ENCODE measurements at regions not wholly inside any gene's neighbourhood (a gene's known extent, or its start where the extent isn't known, plus 50 kb on each side); places are given as distances from the start of the nearest gene placed in this dataset.

DNA sequence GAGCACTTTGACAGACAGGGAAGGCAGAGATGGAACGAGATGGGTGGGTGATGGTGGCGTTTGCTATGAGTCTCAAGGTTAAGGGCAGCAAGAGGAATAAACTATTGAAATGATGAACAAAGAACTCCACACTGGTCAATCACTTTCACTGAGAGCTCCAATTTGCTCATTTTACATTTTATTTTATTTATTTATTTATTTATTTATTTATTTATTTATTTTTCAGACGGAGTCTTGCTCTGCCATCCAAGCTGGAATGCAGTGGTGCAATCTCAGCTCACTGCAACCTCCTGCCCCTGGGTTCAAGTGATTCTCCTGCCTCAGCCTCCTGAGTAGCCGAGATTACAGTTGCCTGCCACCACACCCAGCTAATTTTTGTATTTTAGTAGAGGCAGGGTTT lies 669.1 kb downstream of the HS3ST4 start:
- TF ChIP-seq ZNF274 (IDR thresholded peaks at IDR 0.05; ENCODE audit: low read depth, low read length) (no peak), YY1 (IDR thresholded peaks at IDR 0.05; ENCODE audit: insufficient read depth, insufficient read length) (no peak), SUZ12 (IDR thresholded peaks at IDR 0.05; ENCODE audit: extremely low read depth, insufficient read depth, insufficient read length) (no peak)
- peaks cover 3% of the 10 kb centered on the region for H3K4me1 ChIP-seq (ENCODE audit: insufficient read depth, insufficient read length)
- no peak overlapping the region for H3K9ac ChIP-seq (ENCODE audit: insufficient read length, low read depth)

DNA sequence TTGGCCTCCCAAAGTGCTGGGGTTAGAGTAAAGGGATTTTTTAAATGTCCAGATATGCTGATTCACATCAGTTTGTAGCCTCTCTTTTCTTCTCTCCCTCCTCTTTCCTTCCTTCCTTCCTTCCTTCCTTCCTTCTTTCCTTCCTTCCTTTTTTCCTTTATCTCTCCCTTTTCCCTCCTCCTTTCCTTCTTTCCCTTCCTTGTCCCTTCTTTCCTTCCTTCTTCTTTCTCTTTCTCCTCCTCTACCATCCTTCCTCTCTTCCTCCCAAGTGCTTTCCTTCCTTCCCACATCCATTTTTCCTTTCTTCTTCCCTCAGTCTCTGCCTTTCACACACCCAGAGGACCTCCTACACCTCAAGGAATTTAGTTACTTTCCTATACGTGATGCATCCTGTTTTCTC lies 671.8 kb downstream of the HS3ST4 start:
- H3K27me3 ChIP-seq (ENCODE audit: insufficient read depth, insufficient read length) = no peaks in the 10 kb centered on the region
- H3K36me3 ChIP-seq (ENCODE audit: insufficient read depth, insufficient read length, low read length) = no peaks in the 10 kb centered on the region
- no peaks in the 10 kb centered on the region for H3K9me3 ChIP-seq (ENCODE audit: insufficient read depth, low read length)
- H3K9ac ChIP-seq (ENCODE audit: insufficient read length, low read depth) = no peak overlapping the region
- H3K4me1 ChIP-seq (ENCODE audit: insufficient read depth, insufficient read length) = peaks cover 3% of the 10 kb centered on the region
- H3K4me3 ChIP-seq (ENCODE audit: insufficient read length, low read depth) = no peak overlapping the region
- no peak for TF ChIP-seq SUZ12 (IDR thresholded peaks at IDR 0.05; ENCODE audit: extremely low read depth, insufficient read depth, insufficient read length)
- no peak for TF ChIP-seq YY1 (IDR thresholded peaks at IDR 0.05; ENCODE audit: insufficient read depth, insufficient read length)
- TF ChIP-seq ZNF274 (IDR thresholded peaks at IDR 0.05; ENCODE audit: low read depth, low read length) = no peak
- no peak for DNase-seq (ENCODE audit: low read depth, low spot score)

More for the DNA sequence above, 669.1 kb downstream of the HS3ST4 start:
- no peaks in the 10 kb centered on the region for H3K27me3 ChIP-seq (ENCODE audit: insufficient read depth, insufficient read length)
- H3K4me3 ChIP-seq (ENCODE audit: insufficient read length, low read depth) = no peak overlapping the region
- H3K9me3 ChIP-seq (ENCODE audit: insufficient read depth, low read length) = no peaks in the 10 kb centered on the region
- no peaks in the 10 kb centered on the region for H3K36me3 ChIP-seq (ENCODE audit: insufficient read depth, insufficient read length, low read length)
- DNase-seq (ENCODE audit: low read depth, low spot score) = no peak

DNA sequence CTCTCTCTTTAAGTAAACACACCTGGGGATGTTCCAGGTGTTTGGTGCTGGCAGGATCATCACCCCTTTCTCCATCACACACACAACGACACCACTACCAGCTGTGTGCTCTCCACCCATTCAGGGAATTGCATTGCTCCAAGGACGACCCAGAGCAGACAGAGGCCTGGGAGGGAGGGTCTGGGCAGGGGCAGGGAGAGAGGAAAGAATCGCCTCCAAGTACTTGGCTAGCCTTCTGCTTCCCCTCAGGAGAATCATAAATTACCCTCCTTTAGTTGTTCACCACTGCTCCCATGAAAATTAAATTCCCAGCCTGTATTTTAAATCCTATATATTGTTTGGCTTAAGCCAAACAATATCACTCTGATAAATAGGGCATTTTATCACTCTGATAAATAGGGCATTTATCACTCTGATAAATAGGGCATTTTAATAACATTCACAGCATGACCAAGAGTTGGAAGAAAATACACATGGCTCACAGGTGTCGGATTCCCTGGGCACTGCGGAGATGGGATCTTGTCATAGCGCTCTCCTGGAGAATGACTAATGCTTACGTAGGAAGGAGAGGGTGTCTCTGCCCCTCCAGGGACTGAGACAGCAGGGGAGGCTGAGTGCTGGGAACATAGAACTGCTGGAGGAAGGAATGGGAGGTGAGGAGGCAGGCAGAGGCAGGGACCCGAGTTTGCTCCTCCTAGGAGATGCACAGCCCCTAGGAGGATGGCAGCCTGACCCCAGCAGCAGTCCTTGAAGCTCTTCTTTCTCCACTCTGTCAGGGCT lies 673.6 kb downstream of the HS3ST4 start:
- Histone ChIP-seq H3K9me3 (ENCODE audit: insufficient read depth, low read length) (no peaks in the 10 kb centered on the region), H3K27me3 (ENCODE audit: insufficient read depth, insufficient read length) (no peaks in the 10 kb centered on the region), H3K36me3 (ENCODE audit: insufficient read depth, insufficient read length, low read length) (no peaks in the 10 kb centered on the region), H3K9ac (ENCODE audit: insufficient read length, low read depth) (no peak overlapping the region), H3K4me1 (ENCODE audit: insufficient read depth, insufficient read length) (peaks cover 3% of the 10 kb centered on the region), H3K4me3 (ENCODE audit: insufficient read length, low read depth) (no peak overlapping the region)
- DNase-seq (ENCODE audit: low read depth, low spot score) = no peak
- TF ChIP-seq SUZ12 (IDR thresholded peaks at IDR 0.05; ENCODE audit: extremely low read depth, insufficient read depth, insufficient read length) (no peak), ZNF274 (IDR thresholded peaks at IDR 0.05; ENCODE audit: low read depth, low read length) (no peak), YY1 (IDR thresholded peaks at IDR 0.05; ENCODE audit: insufficient read depth, insufficient read length) (no peak)

DNA sequence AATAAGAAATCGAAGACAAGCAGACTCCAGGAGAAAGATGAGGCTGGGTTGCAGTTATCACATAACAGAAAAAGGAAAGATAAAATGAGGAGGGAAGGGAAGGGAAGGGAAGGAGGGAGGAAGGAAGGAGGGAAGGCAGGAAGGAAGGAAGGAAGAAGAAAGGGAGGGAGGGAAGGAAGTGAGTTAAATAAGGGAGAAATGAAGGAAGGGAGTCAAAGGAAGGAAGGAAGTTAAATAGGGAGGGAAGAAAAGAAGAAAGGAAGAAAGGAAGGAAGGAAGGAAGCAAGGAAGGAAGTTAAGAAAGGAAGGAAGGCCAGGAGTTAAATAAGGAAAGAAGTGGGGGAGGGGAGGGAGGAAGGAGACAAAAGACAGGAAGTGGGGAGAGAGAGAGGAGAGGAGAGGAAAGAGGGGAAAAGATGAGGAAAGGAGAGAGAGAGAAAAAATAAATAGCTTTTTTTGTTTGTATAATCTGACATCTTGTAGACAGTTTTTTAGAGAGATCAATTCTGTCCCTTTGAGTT lies 679.6 kb downstream of the HS3ST4 start:
- Histone ChIP-seq H3K4me3 (ENCODE audit: insufficient read length, low read depth) (no peak overlapping the region), H3K4me1 (ENCODE audit: insufficient read depth, insufficient read length) (no peaks in the 10 kb centered on the region), H3K27me3 (ENCODE audit: insufficient read depth, insufficient read length) (no peaks in the 10 kb centered on the region), H3K36me3 (ENCODE audit: insufficient read depth, insufficient read length, low read length) (no peaks in the 10 kb centered on the region), H3K9me3 (ENCODE audit: insufficient read depth, low read length) (no peaks in the 10 kb centered on the region), H3K9ac (ENCODE audit: insufficient read length, low read depth) (no peak overlapping the region)
- no peak for DNase-seq (ENCODE audit: low read depth, low spot score)
- TF ChIP-seq YY1 (IDR thresholded peaks at IDR 0.05; ENCODE audit: insufficient read depth, insufficient read length) (no peak), SUZ12 (IDR thresholded peaks at IDR 0.05; ENCODE audit: extremely low read depth, insufficient read depth, insufficient read length) (no peak), ZNF274 (IDR thresholded peaks at IDR 0.05; ENCODE audit: low read depth, low read length) (no peak)

DNA sequence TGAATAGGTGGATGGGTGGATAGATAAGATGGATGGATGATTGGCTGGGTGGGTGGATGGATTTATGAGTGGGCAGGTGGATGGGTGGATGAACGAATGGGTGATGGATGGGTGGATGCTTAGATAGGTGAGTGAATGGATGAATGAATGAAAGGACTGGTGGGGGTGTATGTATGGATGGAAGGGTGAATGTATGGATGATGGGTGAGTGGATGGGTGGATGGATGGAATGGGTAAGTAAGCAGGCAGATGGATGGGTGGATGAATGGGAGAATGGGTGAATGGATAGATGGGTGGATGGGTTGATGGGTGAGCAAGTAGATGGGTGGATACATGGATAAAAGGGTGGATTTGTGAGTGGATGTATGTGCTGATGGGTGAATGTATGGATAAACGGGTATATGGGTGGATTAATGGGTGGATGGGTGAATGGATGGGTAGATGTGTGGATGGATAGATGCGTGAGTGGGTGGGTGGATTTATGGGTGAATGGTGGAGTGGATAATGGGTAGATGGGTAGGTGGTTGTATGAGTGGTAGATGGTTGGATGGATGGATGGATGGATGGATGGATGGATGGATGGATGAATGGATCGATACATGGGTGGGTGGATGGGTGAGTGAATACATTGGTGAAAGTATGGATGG lies 682.6 kb downstream of the HS3ST4 start:
- TF ChIP-seq SUZ12 (IDR thresholded peaks at IDR 0.05; ENCODE audit: extremely low read depth, insufficient read depth, insufficient read length) = no peak
- TF ChIP-seq ZNF274 (IDR thresholded peaks at IDR 0.05; ENCODE audit: low read depth, low read length) = no peak
- no peak for TF ChIP-seq YY1 (IDR thresholded peaks at IDR 0.05; ENCODE audit: insufficient read depth, insufficient read length)
- Histone ChIP-seq H3K27me3 (ENCODE audit: insufficient read depth, insufficient read length) (no peaks in the 10 kb centered on the region), H3K4me1 (ENCODE audit: insufficient read depth, insufficient read length) (no peaks in the 10 kb centered on the region), H3K4me3 (ENCODE audit: insufficient read length, low read depth) (no peak overlapping the region), H3K9me3 (ENCODE audit: insufficient read depth, low read length) (no peaks in the 10 kb centered on the region), H3K9ac (ENCODE audit: insufficient read length, low read depth) (no peak overlapping the region), H3K36me3 (ENCODE audit: insufficient read depth, insufficient read length, low read length) (no peaks in the 10 kb centered on the region)
- no peak for DNase-seq (ENCODE audit: low read depth, low spot score)

DNA sequence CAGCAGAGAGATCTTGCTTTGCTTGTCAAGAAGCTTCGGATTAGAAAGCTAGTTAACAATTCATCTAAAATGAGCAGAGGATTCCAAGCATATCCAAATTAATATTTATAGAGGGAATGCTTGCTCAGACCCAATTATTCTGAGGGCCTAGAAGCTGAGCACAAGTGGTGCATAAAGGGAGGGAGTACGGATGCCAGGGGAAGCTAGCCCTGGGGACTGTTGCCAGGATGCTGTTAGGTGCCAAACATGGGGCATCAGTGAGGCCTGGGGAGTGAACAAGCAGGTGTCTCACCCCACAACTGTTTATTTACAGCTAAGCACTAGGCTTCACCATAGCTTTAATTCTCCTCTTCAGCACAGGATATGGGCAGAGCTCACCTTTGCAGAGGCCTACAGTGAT lies 684.1 kb upstream of the C16orf82 start:
- Histone ChIP-seq H3K36me3 (ENCODE audit: insufficient read depth, insufficient read length, low read length) (no peaks in the 10 kb centered on the region), H3K27me3 (ENCODE audit: insufficient read depth, insufficient read length) (no peaks in the 10 kb centered on the region), H3K4me1 (ENCODE audit: insufficient read depth, insufficient read length) (no peaks in the 10 kb centered on the region), H3K4me3 (ENCODE audit: insufficient read length, low read depth) (no peak overlapping the region), H3K9ac (ENCODE audit: insufficient read length, low read depth) (no peak overlapping the region), H3K9me3 (ENCODE audit: insufficient read depth, low read length) (no peaks in the 10 kb centered on the region)
- no peak for DNase-seq (ENCODE audit: low read depth, low spot score)
- no peak for TF ChIP-seq ZNF274 (IDR thresholded peaks at IDR 0.05; ENCODE audit: low read depth, low read length)
- no peak for TF ChIP-seq YY1 (IDR thresholded peaks at IDR 0.05; ENCODE audit: insufficient read depth, insufficient read length)
- TF ChIP-seq SUZ12 (IDR thresholded peaks at IDR 0.05; ENCODE audit: extremely low read depth, insufficient read depth, insufficient read length) = no peak

DNA sequence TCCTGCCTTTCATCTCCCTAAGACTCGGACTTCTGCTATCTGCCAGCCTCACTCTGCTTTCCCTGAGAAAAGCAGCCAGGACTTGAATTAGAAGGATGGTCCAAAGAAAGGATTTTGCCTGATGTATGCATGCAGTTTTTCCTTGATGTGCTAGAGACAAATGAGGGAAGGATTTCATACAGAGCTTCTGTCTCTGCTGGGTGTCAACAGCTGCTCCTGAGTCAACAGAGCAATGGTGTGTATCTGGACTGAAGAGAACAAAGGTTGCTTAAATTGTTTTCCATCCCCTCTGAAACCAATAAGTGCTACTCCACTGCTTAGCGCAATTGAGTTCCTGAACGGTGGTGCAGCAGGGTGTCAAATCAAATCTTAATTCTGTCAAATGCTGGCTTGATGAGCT lies 680.6 kb upstream of the C16orf82 start:
- H3K9me3 ChIP-seq (ENCODE audit: insufficient read depth, low read length) = no peaks in the 10 kb centered on the region
- H3K9ac ChIP-seq (ENCODE audit: insufficient read length, low read depth) = no peak overlapping the region
- no peaks in the 10 kb centered on the region for H3K27me3 ChIP-seq (ENCODE audit: insufficient read depth, insufficient read length)
- no peaks in the 10 kb centered on the region for H3K36me3 ChIP-seq (ENCODE audit: insufficient read depth, insufficient read length, low read length)
- no peak overlapping the region for H3K4me3 ChIP-seq (ENCODE audit: insufficient read length, low read depth)
- no peaks in the 10 kb centered on the region for H3K4me1 ChIP-seq (ENCODE audit: insufficient read depth, insufficient read length)
- TF ChIP-seq YY1 (IDR thresholded peaks at IDR 0.05; ENCODE audit: insufficient read depth, insufficient read length) (no peak), ZNF274 (IDR thresholded peaks at IDR 0.05; ENCODE audit: low read depth, low read length) (no peak), SUZ12 (IDR thresholded peaks at IDR 0.05; ENCODE audit: extremely low read depth, insufficient read depth, insufficient read length) (no peak)
- no peak for DNase-seq (ENCODE audit: low read depth, low spot score)

Measured in NT2/D1 (cell line).